ENCODE measurements at regions not wholly inside any gene's neighbourhood (a gene's known extent, or its start where the extent isn't known, plus 50 kb on each side); places are given as distances from the start of the nearest gene placed in this dataset.

- TF ChIP-seq CTCF (IDR thresholded peaks at IDR 0.05): no peak
- no peak for TF ChIP-seq POLR2A (IDR thresholded peaks at IDR 0.05)
- no peak for TF ChIP-seq EP300 (IDR thresholded peaks at IDR 0.05)
Measured at GRCh38 chr4:120555058-120555457, 367.5 kb downstream of the PRDM5 start.
